ENCODE measurements at regions not wholly inside any gene's neighbourhood (a gene's known extent, or its start where the extent isn't known, plus 50 kb on each side); places are given as distances from the start of the nearest gene placed in this dataset.

DNA sequence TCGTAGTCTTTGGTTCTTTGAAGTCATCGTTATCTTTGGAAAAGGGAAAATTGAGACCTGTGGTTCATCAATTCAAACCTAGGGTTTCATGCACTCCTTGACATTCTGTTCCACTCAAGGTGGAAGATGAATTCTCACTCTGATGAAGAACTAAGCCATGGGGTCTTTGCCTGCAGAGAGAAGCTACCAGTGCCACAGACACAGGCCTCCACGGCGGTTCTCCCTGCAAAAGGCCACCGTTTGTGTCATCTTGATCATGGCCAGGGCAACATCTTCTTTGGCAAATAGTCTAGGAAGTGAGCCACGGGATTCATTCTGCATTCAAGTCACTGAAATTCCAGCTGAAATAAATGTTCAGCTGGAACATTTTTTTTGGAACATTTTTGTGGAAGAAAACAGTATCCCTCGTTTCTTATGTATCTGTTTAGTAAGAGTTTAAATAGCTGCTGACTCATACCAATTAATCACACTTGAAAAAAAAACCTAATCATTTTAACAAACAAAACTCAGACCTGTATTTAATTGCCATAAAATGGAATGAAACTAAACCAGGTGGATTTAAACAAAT, 206.0 kb upstream of the FOXQ1 start:
- no peak overlapping the region for H2AFZ ChIP-seq (ENCODE audit: low read depth, low read length)
- H3K4me3 ChIP-seq (ENCODE audit: low read length), result no peak overlapping the region
- H3K27me3 ChIP-seq (ENCODE audit: low read depth, low read length), result no peaks in the 10 kb centered on the region; the same call in 1 of the 2 replicates
- H3K36me3 ChIP-seq (replicated peaks; ENCODE audit: low read depth, low read length), result no peaks in the 10 kb centered on the region
- H3K79me2 ChIP-seq (ENCODE audit: low read length), result no peaks in the 10 kb centered on the region
- TF ChIP-seq, protein P1, sequence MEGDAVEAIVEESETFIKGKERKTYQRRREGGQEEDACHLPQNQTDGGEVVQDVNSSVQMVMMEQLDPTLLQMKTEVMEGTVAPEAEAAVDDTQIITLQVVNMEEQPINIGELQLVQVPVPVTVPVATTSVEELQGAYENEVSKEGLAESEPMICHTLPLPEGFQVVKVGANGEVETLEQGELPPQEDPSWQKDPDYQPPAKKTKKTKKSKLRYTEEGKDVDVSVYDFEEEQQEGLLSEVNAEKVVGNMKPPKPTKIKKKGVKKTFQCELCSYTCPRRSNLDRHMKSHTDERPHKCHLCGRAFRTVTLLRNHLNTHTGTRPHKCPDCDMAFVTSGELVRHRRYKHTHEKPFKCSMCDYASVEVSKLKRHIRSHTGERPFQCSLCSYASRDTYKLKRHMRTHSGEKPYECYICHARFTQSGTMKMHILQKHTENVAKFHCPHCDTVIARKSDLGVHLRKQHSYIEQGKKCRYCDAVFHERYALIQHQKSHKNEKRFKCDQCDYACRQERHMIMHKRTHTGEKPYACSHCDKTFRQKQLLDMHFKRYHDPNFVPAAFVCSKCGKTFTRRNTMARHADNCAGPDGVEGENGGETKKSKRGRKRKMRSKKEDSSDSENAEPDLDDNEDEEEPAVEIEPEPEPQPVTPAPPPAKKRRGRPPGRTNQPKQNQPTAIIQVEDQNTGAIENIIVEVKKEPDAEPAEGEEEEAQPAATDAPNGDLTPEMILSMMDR (IDR thresholded peaks at IDR 0.05; ENCODE audit: low read depth, low read length), result no peak
- TF ChIP-seq EZH2phosphoT487 (IDR thresholded peaks at IDR 0.05; ENCODE audit: low read depth), result no peak
- no peaks in the 10 kb centered on the region for H4K20me1 ChIP-seq (ENCODE audit: insufficient read depth, low read length)
- no peaks in the 10 kb centered on the region for H3K4me1 ChIP-seq (ENCODE audit: low read length)
- no peaks in the 10 kb centered on the region for H3K9me3 ChIP-seq (ENCODE audit: insufficient read depth, low read length)
- H3K4me2 ChIP-seq (ENCODE audit: low read length), result no peak overlapping the region
- no peak overlapping the region for H3K9ac ChIP-seq (ENCODE audit: low read length)
- H3K27ac ChIP-seq (ENCODE audit: low read length), result no peak overlapping the region

DNA sequence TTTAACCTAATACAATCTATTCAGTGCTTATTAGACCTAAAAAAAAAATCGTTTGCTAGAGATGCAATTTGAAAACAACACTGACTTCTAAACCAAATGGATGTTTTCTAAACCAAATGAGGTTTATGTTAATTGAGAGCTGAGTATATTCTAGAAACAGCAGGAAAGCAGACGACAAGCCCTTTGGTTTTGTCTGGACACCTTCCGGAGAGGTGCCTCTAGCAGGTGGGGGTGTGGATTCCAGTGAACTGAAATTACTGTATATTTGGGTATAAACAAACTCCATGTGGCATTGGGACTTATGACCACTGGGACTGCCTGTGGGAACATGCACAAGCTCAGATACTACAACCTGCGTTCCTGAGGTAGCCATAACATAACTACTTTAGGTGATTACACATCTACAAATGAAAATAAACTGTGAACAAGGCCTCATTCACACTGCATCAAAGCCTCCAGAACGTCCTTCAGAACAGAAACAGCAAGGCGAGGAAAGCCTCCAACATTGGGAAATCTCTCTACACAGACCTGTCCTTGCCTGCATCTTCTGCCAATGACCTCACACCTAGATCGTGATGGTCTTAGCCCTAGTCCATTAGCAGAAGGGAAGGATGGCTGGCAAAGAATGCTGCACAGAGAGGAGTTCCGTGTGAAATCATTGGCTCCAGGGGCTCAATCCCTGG, 206.8 kb upstream of the FOXQ1 start:
- H3K36me3 ChIP-seq (replicated peaks; ENCODE audit: low read depth, low read length), result no peaks in the 10 kb centered on the region
- H3K9ac ChIP-seq (ENCODE audit: low read length), result no peak overlapping the region
- no peaks in the 10 kb centered on the region for H3K9me3 ChIP-seq (ENCODE audit: insufficient read depth, low read length)
- H3K4me1 ChIP-seq (ENCODE audit: low read length), result no peaks in the 10 kb centered on the region
- H3K79me2 ChIP-seq (ENCODE audit: low read length), result no peaks in the 10 kb centered on the region
- no peak overlapping the region for H2AFZ ChIP-seq (ENCODE audit: low read depth, low read length)
- H3K4me2 ChIP-seq (ENCODE audit: low read length), result no peak overlapping the region
- TF ChIP-seq, protein P1 (IDR thresholded peaks at IDR 0.05; ENCODE audit: low read depth, low read length), result no peak
- no peak for TF ChIP-seq EZH2phosphoT487 (IDR thresholded peaks at IDR 0.05; ENCODE audit: low read depth)
- H4K20me1 ChIP-seq (ENCODE audit: insufficient read depth, low read length), result no peaks in the 10 kb centered on the region
- H3K4me3 ChIP-seq (ENCODE audit: low read length), result no peak overlapping the region
- peaks cover 6% of the 10 kb centered on the region for H3K27me3 ChIP-seq (ENCODE audit: low read depth, low read length)
- H3K27ac ChIP-seq (ENCODE audit: low read length), result no peak overlapping the region

DNA sequence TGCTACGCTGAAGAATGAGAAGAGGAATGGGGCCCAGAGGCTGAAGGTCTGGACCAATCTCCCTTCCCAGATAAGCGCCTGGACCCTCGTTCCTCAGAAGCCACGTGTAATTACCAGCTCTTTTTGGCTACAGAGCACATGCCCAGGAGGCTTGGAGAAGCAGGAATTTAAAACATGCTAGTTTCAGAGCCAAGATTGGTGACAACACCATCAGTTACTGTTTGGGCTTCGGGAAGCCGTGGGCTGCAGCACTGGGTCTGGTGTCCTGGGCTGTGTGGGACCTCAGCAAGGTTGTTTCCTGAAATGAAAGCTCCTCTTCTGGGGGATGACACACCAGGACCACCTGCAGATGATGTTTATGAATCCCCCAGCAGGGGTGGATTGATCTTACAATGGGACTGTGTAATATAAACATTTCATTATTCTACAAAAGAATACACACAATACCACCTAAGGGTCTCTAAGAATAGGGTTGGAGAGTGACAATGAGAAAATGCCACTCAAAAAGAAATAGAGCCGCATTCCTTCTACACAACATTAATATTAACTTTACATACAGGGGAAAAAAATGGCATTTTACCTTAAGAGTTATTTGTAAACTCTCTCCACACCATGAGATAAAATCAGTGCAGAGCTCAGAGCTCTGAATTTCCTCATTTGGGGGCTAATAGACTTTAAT, 207.8 kb upstream of the FOXQ1 start:
- Histone ChIP-seq H4K20me1 (ENCODE audit: insufficient read depth, low read length) (no peaks in the 10 kb centered on the region), H3K9ac (ENCODE audit: low read length) (no peak overlapping the region), H3K27me3 (ENCODE audit: low read depth, low read length) (peaks cover 8% of the 10 kb centered on the region), H3K4me3 (ENCODE audit: low read length) (no peak overlapping the region), H2AFZ (ENCODE audit: low read depth, low read length) (no peak overlapping the region), H3K36me3 (replicated peaks; ENCODE audit: low read depth, low read length) (no peaks in the 10 kb centered on the region), H3K27ac (ENCODE audit: low read length) (no peak overlapping the region), H3K9me3 (ENCODE audit: insufficient read depth, low read length) (no peaks in the 10 kb centered on the region), H3K79me2 (ENCODE audit: low read length) (no peaks in the 10 kb centered on the region), H3K4me2 (ENCODE audit: low read length) (no peak overlapping the region), H3K4me1 (ENCODE audit: low read length) (no peaks in the 10 kb centered on the region)
- TF ChIP-seq, protein P1 (IDR thresholded peaks at IDR 0.05; ENCODE audit: low read depth, low read length), result no peak
- TF ChIP-seq EZH2phosphoT487 (IDR thresholded peaks at IDR 0.05; ENCODE audit: low read depth), result no peak

DNA sequence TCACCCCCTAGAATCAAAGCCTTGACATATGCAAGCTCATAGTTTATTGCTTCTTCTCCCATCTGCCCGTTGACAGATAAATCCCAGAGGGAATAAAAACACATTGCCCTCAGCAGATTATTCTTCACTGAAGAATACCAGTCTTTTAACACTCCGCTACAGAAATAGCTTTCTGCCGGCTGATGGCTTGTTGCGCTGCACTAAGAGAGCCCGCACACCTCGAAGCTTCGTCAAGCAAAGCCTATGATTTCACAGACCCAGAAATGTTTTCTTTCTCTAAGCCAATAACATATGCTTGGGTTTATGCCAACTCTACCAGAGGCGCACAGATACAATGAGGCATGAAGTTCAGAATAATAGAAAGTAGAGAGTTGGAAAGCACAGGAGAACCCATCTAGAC, 208.9 kb upstream of the FOXQ1 start:
- Histone ChIP-seq H3K36me3 (replicated peaks; ENCODE audit: low read depth, low read length) (no peaks in the 10 kb centered on the region), H3K9me3 (ENCODE audit: insufficient read depth, low read length) (no peaks in the 10 kb centered on the region), H3K4me3 (ENCODE audit: low read length) (no peak overlapping the region), H4K20me1 (ENCODE audit: insufficient read depth, low read length) (no peaks in the 10 kb centered on the region), H2AFZ (ENCODE audit: low read depth, low read length) (no peak overlapping the region), H3K27me3 (ENCODE audit: low read depth, low read length) (peaks cover 8% of the 10 kb centered on the region), H3K4me1 (ENCODE audit: low read length) (no peaks in the 10 kb centered on the region), H3K4me2 (ENCODE audit: low read length) (no peak overlapping the region), H3K27ac (ENCODE audit: low read length) (no peak overlapping the region), H3K79me2 (ENCODE audit: low read length) (no peaks in the 10 kb centered on the region), H3K9ac (ENCODE audit: low read length) (no peak overlapping the region)
- TF ChIP-seq EZH2phosphoT487 (IDR thresholded peaks at IDR 0.05; ENCODE audit: low read depth), result no peak
- TF ChIP-seq, protein P1 (IDR thresholded peaks at IDR 0.05; ENCODE audit: low read depth, low read length), result no peak
